GM12892 (cell line): ENCODE measurements at regions not wholly inside any gene's neighbourhood (a gene's known extent, or its start where the extent isn't known, plus 50 kb on each side); places are given as distances from the start of the nearest gene placed in this dataset.
"Not testable (repeated sequence)": the region's sequence is repeated elsewhere in the genome, so short reads cannot be mapped to it uniquely, and the experiment has no call there.

ENCODE experiments used
- DNase-seq: peaks from one replicate; pipeline ENCODE4 v3.0.0; 2011; ENCODE audit not compliant: insufficient read length
- FAIRE-seq: peaks from 2 replicates; lab custom pipeline; 2011; peaks lifted over from hg19 to GRCh38; lab: Jason Lieb, UNC
- POLR2A ChIP-seq: IDR thresholded peaks from 2 replicates; pipeline ENCODE4 v1.6.1; 2011; ENCODE audit warnings: low read depth, low read length, control low read depth
- POLR2AphosphoS5 ChIP-seq: IDR thresholded peaks from 2 replicates; pipeline ENCODE4 v1.6.1; 2011; ENCODE audit warnings: low read depth, low read length, control low read depth
- TAF1 ChIP-seq: IDR thresholded peaks from 2 replicates; pipeline ENCODE4 v1.6.1; 2011; ENCODE audit warnings: low read depth, mild to moderate bottlenecking, control low read depth, low read length, borderline replicate concordance

DNA sequence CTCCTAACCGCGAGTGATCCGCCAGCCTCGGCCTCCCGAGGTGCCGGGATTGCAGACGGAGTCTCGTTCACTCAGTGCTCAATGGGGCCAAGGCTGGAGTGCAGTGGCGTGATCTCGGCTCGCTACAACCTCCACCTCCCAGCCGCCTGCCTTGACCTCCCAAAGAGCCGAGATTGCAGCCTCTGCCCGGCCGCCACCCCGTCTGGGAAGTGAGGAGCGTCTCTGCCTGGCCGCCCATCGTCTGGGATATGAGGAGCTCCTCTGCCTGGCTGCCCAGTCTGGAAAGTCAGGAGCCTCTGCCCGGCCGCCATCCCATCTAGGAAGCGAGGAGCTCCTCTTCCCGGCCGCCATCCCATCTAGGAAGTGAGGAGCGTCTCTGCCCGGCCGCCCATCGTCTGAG, 58.8 kb upstream of the ANKRD30BL start:
- FAIRE-seq, DNase-seq: not testable (repeated sequence)

DNA sequence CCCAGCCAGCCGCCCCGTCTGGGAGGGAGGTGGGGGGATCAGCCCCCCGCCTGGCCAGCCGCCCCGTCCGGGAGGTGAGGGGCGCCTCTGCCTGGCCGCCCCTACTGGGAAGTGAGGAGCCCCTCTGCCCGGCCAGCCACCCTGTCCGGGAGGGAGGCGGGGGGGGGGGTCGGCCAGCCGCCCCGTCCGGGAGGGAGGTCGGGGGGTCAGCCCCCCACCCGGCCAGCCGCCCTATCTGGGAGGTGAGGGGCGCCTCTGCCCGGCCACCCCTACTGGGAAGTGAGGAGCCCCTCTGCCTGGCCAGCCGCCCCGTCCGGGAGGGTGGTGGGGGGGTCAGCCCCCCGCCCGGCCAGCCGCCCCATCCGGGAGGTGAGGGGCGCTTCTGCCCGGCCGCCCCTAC, 60.1 kb upstream of the ANKRD30BL start:
- not testable (repeated sequence) for FAIRE-seq, DNase-seq

DNA sequence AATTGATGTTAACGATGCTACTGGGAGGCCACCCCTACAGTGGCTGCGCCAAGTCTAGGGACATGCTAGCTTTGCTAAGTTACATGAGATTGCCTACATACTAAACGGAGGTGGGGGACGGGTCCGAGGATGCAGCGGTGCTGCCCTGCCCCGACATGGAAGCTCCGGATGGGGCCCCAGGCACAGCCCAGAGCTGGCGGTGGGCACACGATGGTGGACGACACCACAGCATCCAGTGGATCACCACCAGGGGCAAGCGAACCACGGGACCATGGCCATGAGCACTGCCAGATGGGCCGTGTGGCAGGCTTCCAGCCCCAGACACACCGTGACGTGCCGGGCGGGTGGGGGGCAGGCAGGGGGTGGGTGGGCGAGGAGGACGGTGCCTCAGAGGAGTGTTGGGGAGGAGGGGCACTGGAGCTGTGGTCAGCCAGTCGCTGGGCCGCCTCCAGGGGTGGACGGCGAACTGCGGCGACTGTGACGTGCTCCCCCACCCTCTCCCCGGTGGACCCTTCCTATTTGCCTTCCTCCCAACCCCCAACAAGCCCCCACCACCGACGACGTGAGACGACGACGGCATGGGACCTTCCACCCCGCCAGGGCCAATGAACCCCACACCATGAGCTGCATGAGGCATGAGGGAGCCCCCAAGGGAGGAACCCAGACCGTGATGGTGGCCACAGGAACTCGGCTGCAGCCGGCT, 90.6 kb upstream of the ANKRD30BL start:
- no peak for TF ChIP-seq POLR2A
- TF ChIP-seq TAF1 = no peak
- TF ChIP-seq POLR2AphosphoS5 = no peak
- DNase-seq = no peak
- no peak for FAIRE-seq

DNA sequence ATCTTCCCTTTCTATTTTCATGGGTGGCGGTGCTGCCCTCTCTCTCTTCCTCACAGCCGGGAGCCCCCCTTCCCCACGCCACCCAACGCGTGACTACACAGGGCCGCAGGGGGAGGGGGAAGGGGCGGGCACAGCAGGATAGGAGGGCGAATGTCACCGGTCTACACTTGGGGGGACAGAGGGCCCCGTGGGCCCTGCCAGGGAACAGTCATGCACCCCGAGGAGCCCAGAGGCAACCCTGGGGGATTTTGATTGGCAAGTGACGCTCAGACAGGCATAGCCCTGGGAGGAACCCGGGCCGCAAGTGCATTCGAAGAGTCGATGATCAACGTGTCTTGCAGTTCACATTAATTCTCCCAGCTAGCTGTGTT, 91.1 kb upstream of the ANKRD30BL start:
- DNase-seq (no peak), FAIRE-seq (no peak)

DNA sequence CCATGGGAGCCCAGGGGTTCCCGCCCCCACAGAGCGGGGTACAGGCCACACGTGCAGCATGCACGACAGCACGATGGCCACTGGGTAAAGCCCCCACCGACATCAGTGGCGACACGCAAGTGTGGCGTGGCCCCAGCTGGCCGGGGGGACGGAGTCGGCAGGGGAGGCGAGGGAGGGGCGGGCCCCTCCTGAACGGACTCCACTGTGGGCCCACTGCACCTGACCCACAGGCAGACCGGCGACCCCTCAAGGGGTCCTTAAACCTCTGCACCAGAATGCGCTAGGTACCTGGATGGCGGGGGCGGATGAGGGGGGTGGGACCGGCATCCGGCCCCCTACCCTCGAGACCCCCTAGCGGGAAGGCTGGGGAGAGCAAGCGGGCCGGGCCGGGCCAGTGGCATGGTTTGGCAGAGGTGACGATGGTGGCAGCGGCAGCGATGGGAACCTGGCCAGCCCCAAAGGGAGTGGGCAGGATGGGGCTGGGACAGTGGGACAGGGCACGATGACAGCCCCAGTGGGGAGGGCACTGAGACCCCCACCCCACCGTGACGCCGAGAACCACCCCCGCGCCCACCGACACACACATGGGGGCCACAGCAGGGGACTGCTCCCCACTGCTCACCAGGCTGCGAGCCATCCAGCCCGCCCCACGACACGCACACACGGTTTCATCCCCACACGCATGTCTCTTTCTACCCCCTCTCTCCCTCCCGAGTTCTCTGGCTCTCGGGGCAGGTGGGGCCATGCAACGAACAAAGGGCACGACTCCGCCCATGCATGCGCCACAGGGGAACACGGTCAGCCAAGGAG, 91.9 kb upstream of the ANKRD30BL start:
- FAIRE-seq = no peak
- DNase-seq = no peak
- TF ChIP-seq TAF1 (no peak), POLR2AphosphoS5 (no peak), POLR2A (no peak)

More for the DNA sequence above, 91.1 kb upstream of the ANKRD30BL start:
- TF ChIP-seq POLR2A (no peak), TAF1 (no peak), POLR2AphosphoS5 (no peak)

DNA sequence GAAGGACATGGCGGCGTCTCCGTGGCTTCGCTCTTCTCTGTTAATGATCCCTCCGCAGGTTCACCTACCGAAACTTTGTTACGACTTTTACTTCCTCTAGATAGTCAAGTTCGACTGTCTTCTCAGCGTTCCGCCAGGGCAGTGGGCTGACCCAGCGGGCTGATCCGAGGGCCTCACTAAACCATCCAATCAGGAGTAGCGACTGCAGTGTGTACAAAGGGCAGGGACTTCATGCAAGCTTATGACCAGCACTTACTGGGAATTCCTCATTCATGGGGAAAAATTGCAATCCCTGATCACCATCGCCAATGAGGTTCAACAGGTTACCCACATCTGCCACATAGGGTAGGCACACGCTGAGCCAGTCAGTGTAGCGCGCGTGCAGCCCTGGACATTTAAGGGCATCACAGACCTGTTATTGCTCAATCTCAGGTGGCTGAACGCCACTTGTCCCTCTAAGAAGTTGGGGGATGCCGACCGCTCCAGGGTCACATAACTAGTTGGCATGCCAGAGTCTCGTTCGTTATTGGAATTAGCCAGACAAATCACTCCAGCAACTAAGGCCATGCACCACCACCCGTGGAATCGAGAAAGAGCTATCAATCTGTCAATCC, 92.7 kb upstream of the ANKRD30BL start:
- FAIRE-seq, DNase-seq: not testable (repeated sequence)

DNA sequence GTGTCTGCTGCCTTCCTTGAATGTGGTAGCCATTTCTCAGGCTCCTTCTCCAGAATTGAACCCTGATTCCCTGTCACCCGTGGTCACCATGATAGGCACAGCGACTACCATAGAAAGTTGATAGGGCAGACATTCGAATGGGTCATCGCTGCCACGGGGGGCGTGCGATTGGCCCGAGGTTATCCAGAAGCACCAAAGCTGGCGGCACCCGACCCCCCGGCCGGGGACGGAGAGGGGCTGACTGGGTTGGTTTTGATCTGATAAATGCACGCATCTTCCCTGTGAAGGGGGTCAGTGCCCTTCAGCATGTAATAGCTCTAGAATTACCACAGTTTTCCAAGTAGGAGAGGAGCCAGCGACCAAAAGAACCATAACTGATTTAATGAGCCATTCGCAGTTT, 94.0 kb upstream of the ANKRD30BL start:
- no peak for DNase-seq
- FAIRE-seq = no peak

DNA sequence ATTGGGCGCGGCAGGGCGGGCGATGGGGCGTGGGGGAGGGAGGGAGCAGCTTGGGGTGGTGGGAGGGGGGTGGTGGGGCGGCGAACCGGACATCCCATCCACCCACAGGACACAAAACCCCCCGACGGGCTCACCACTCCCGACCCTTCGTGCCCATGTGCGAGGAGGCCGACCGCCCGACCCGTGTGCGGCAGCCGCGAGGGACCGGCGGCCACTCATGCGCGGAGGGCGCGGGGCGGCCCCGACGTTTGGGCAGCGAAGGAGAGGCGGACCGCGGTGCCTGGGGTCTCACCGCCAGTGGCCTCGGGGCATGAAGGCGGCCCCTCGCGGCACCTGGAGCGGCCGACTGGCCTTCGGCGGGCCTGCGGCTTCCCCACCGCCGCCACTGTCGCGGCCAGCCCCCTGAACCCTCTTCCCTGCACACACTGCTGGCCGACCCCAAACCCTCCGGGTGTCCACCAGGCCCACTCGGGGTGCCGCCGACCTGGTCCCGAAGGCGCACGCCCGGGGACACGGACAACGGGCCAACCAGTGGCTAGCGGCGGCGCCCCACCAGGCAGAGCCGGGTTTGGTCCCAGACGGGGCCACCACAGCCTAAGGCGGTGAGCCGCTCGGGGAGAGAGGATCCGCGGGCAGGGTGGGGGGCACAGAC, 94.6 kb upstream of the ANKRD30BL start:
- FAIRE-seq (no peak), DNase-seq (no peak)
- no peak for TF ChIP-seq TAF1
- TF ChIP-seq POLR2A = no peak
- no peak for TF ChIP-seq POLR2AphosphoS5

More for the DNA sequence above, 94.0 kb upstream of the ANKRD30BL start:
- no peak for TF ChIP-seq POLR2A

DNA sequence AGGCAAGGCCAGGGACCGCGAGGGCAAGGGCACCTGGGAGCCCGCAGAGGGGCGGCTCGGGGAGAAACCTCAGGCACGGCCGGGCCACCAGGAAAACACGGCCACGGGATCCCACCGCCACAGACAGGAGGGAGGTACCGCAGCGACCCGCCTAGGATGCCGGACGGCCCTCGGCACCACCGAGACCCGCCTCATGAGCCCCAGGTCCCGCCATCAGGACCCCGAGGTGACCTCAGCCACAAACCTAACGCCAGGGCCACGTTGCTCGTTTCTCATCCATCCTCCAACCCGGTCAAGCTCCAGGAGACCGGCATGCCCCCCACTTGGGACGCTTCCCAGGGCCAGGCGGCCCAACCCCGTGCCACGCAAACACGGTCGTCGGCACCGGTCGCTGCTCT, 95.2 kb upstream of the ANKRD30BL start:
- not testable (repeated sequence) for FAIRE-seq, DNase-seq

DNA sequence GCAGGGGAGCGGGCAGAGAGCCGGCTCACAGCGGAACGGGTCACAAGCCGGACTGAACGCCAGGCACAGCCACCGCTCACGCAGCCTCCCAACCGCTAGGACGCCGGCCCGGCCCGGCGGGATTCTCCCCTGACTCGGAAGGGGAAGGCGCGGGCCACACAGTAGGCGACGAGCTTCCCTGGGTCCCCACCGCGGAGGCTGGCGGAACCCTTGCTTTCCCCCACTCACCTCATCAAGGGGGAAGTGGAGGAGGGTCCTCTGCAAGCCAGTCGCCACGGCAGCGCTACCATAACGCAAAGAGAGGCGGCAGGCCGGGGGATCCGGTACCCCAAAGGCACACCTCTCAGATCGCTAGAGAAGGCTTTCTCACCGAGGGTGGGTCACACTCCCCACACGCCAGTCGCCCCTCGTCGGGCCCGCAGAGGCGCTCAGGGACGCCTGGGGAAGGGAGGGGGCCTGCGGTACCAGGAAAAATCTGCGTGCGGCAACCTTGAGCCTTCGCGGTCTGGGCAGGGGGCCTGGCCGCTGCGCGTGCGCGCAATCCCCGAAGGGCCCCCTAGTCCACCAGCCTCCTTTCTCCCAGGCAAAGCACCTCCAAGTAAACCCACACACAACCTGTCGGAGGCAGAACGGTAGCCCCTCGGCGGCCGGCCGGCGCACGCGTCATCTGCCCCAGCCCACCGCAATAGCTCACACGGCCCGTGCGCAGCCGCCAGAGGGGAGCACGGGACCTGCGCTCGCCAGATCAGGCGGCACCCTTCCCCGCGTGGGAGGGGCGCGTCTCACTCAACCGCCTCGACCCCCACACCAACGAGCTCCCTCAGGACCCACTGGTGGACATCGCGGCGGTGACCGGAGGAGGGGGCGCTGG, 95.8 kb upstream of the ANKRD30BL start:
- FAIRE-seq = peak; percentile 51
- not testable (repeated sequence) for DNase-seq

DNA sequence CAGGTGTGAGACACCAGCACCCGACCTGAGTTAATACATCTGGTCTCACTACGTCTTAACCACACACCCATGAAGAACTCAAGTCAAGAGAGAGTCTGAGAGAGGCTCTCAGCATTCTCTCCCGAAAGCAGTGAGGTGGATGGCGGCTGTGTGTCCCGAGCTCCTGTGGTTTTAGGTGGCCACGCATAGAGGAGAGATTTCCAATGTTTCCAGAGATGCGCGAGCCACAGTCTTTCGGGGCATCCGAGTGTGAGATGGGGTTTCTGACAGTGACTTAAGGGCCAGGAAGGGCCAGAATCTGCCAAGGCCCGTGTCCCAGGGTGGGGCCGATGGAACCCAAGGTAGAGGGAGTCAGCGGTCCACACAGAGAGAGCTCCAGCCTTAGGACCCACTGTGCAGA, 97.5 kb upstream of the ANKRD30BL start:
- not testable (repeated sequence) for DNase-seq, FAIRE-seq

DNA sequence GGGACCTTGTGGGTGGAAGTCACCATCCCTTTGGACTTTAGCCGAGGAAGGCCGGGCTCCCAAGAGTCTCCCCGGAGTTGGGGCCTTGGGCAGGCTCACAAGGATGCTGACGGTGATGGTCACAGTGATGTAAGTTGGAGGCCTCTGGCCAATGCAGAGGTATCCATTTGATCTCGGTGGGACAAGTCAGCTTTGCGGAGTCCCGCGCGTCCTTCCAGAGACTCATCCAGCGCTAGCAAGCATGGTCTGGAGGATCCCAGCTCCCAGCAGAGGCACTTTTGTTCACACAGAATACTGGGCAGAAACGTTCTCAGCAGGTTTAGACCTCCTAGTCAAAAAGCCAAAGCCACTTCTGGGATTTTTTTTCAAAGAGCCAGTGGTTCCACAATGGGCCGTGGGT, 103.8 kb upstream of the ANKRD30BL start:
- FAIRE-seq, DNase-seq: not testable (repeated sequence)

DNA sequence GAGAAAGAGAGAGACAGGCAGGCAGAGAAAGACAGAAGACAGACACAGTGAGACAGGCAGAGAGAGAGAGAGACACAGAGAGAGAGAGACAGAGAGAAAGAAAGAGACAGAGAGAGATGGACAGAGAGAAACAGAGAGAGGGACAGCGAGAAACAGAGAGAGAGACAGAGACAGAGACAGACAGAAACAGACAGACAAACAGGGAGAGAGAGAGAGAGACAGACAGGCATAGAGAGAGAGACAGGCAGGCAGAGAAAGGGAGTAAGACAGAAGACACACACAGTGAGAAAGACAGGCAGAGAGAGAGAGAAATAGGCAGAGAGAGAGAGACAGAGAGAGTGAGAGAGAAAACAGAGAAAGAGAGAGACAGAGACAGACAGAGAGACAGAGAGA, 105.3 kb upstream of the ANKRD30BL start:
- TF ChIP-seq POLR2AphosphoS5 (no peak), POLR2A (no peak), TAF1 (no peak)
- DNase-seq = no peak
- FAIRE-seq = no peak

DNA sequence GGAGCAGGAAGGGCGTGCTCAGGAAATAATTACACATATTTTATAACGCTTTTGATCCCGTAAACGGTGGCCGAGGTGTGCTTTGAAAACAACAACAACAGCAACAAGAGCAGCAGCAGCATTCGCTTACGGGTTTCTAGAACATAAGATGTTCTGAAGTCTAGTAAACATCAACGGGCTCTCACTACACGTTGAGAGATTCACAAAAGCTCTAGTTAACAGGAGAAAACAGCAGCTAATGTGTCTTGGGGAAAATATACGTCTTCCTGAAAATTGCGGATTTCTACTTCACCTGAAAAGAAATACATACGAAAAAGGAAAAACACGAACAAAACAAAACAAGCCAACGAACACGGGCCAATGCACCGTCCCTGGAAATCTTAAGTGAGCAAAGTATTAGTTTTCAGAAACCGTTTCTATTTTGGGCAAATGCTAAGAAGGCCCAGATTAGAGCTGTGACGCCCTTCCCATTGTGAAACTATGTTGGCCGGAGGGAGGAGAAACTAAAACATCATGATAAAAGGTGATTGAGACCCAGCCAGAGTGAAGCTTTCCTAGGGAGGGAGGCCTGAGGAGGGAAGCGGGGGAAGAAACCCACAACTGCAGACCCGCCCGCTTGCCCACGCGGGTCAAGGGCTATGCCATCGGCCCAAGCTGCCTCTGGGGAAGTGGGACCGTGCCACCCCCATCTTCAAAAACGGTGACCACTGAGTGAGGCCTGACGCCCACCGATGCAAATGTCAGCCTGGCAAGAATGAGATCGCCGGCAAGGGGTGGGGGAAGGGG, 105.9 kb upstream of the ANKRD30BL start:
- not testable (repeated sequence) for FAIRE-seq, DNase-seq

DNA sequence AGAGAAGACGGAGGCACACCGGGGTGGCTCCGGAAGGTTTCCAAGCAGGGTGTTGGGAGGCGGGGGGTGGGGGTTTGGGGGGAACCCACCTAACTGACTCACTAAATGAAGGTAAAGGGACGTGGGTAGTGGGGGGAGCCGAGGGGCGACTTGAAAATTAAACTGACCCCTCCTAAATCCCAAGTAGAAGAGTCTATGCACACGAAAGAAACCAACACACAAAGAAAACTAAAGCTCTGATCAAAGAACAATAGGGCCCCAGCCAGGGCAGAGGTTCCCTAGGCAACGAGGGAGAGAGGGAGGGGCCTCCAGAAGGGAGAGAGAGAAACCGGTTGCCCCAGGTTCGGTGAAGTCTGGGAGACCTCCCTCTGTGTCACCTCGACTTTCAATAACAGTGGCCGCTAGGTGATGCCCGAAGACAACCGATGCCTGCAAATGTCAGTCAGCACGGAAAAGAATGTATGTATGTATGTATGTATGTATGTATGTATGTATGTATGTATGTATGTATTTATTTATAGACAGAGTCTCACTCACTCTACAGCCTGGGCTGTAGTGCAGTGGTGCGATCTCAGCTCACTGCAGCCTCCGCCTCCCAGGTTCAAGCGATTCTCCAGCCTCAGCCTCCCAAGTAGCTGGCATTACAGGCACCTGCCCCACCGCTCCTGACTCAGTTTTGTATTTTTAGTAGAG, 106.7 kb upstream of the ANKRD30BL start:
- not testable (repeated sequence) for FAIRE-seq, DNase-seq
